ENCODE measurements at regions not wholly inside any gene's neighbourhood (a gene's known extent, or its start where the extent isn't known, plus 50 kb on each side); places are given as distances from the start of the nearest gene placed in this dataset.

GRCh38 chr9:89655990-89656657 is 51.3 kb downstream of the GADD45G start:
- no peaks in the 10 kb centered on the region for H3K79me2 ChIP-seq (ENCODE audit: insufficient read depth, low read length)
- Mint-ChIP-seq H3K27me3 (ENCODE audit: low read depth in 3 of 3) (peaks cover 9 to 21% (median 15%) of the 10 kb centered on the region in 3 donors), H3K9me3 (no peaks in the 10 kb centered on the region), H3K4me3 (no peak overlapping the region), H3K4me1 (peaks cover 37% of the 10 kb centered on the region), H3K27ac (peak overlapping the region in 1 of 7 donors; percentile 75), H3K36me3 (no peaks in the 10 kb centered on the region)
- no peak overlapping the region for H3K4me2 ChIP-seq (replicated peaks; ENCODE audit: extremely low read depth, low read length, poor library complexity, severe bottlenecking)
- H3K9ac ChIP-seq (ENCODE audit: insufficient read depth, low read length, poor library complexity, severe bottlenecking): no peak overlapping the region
- H3K27me3 ChIP-seq (ENCODE audit: control insufficient read depth in 2 of 2, insufficient read depth in 2 of 2, low read length in 2 of 2): no peaks in the 10 kb centered on the region
- no peak for TF ChIP-seq CTCF (IDR thresholded peaks at IDR 0.05)
- no peaks in the 10 kb centered on the region for H3K9me3 ChIP-seq (replicated peaks in 1 of 2; ENCODE audit: control insufficient read depth in 1 of 2, insufficient read depth in 1 of 2, low read length in 2 of 2)
- H2AFZ ChIP-seq (ENCODE audit: insufficient read depth, low read depth, low read length, poor library complexity, severe bottlenecking): no peak overlapping the region
- intact Hi-C loops (cut with micrococcal nuclease): no loop called here
- no peak overlapping the region for H3K27ac ChIP-seq (ENCODE audit: low read depth in 1 of 2, low read length in 2 of 2)
- DNase-seq: no peak
- no peaks in the 10 kb centered on the region for H4K20me1 ChIP-seq (ENCODE audit: insufficient read depth, low read length)
- no peaks in the 10 kb centered on the region for H3K36me3 ChIP-seq (replicated peaks in 1 of 2; ENCODE audit: control insufficient read depth in 1 of 2, insufficient read depth in 2 of 2, low read length in 2 of 2)
- no peak overlapping the region for H3K4me3 ChIP-seq (replicated peaks in 1 of 3; ENCODE audit: low read depth in 2 of 3, low read length in 3 of 3)
- 75% methylated on average over 16 of the region's 18 CpGs for WGBS (ENCODE audit: insufficient coverage)
- peaks cover 21 to 23% of the 10 kb centered on the region in 2 donors for H3K4me1 ChIP-seq (ENCODE audit: control insufficient read depth in 1 of 2, insufficient read depth in 2 of 2, low read length in 2 of 2)

DNA sequence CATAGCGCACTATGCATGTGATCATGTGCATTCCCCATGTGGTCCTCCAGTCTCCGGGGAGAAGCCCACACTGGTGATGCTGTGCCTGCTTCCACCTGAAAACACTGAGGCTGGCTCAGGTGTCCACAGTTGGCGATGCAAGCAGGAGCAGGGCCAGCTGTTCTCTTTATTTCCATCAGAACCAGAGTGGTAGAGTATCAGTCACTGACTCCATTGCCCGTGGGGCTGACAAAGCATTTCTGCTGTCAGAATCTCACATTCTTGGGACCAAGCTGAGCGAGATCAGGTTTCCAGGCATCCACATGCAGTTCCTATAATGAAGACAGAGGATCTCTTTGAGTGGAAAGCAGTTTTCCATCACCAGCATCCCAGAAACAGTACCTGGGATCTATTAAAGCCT is 52.5 kb downstream of the GADD45G start:
- no peaks in the 10 kb centered on the region for H3K36me3 Mint-ChIP-seq
- no peak overlapping the region for H3K4me3 Mint-ChIP-seq
- Histone ChIP-seq H3K27me3 (ENCODE audit: control insufficient read depth in 2 of 2, insufficient read depth in 2 of 2, low read length in 2 of 2) (no peaks in the 10 kb centered on the region), H3K4me1 (ENCODE audit: control insufficient read depth in 1 of 2, insufficient read depth in 2 of 2, low read length in 2 of 2) (peaks cover 33 to 34% of the 10 kb centered on the region in 2 donors), H4K20me1 (ENCODE audit: insufficient read depth, low read length) (no peaks in the 10 kb centered on the region), H3K27ac (ENCODE audit: low read depth in 1 of 2, low read length in 2 of 2) (no peak overlapping the region), H3K9me3 (replicated peaks in 1 of 2; ENCODE audit: control insufficient read depth in 1 of 2, insufficient read depth in 1 of 2, low read length in 2 of 2) (no peaks in the 10 kb centered on the region), H3K36me3 (replicated peaks in 1 of 2; ENCODE audit: control insufficient read depth in 1 of 2, insufficient read depth in 2 of 2, low read length in 2 of 2) (no peaks in the 10 kb centered on the region), H3K4me3 (replicated peaks in 1 of 3; ENCODE audit: low read depth in 2 of 3, low read length in 3 of 3) (no peak overlapping the region), H3K79me2 (ENCODE audit: insufficient read depth, low read length) (no peaks in the 10 kb centered on the region), H3K4me2 (replicated peaks; ENCODE audit: extremely low read depth, low read length, poor library complexity, severe bottlenecking) (no peak overlapping the region), H3K9ac (ENCODE audit: insufficient read depth, low read length, poor library complexity, severe bottlenecking) (no peak overlapping the region), H2AFZ (ENCODE audit: insufficient read depth, low read depth, low read length, poor library complexity, severe bottlenecking) (no peak overlapping the region)
- H3K27me3 Mint-ChIP-seq (ENCODE audit: low read depth in 3 of 3): peaks cover 3 to 14% (median 11%) of the 10 kb centered on the region in 3 donors
- no peak for TF ChIP-seq CTCF (IDR thresholded peaks at IDR 0.05)
- 98% methylated on average over 4 of the region's 5 CpGs for WGBS (ENCODE audit: insufficient coverage)
- DNase-seq: no peak
- H3K4me1 Mint-ChIP-seq: peaks cover 49% of the 10 kb centered on the region
- intact Hi-C loops (cut with micrococcal nuclease): no loop called here
- H3K9me3 Mint-ChIP-seq: no peaks in the 10 kb centered on the region
- H3K27ac Mint-ChIP-seq: no peak overlapping the region
